HG02885 (cell line): ENCODE measurements at regions not wholly inside any gene's neighbourhood (a gene's known extent, or its start where the extent isn't known, plus 50 kb on each side); places are given as distances from the start of the nearest gene placed in this dataset.

Experiments used
- ATAC-seq: cut with Tn5 transposase; IDR thresholded peaks from one replicate; pipeline ENCODE4 v1.9.1; 2021; ENCODE audit warnings: mild to moderate bottlenecking; ENCODE audit not compliant: unreplicated experiment, poor library complexity

- no peak for ATAC-seq
Observed at GRCh38 chr3:25293736-25294135, 134.3 kb upstream of the RARB start.

DNA sequence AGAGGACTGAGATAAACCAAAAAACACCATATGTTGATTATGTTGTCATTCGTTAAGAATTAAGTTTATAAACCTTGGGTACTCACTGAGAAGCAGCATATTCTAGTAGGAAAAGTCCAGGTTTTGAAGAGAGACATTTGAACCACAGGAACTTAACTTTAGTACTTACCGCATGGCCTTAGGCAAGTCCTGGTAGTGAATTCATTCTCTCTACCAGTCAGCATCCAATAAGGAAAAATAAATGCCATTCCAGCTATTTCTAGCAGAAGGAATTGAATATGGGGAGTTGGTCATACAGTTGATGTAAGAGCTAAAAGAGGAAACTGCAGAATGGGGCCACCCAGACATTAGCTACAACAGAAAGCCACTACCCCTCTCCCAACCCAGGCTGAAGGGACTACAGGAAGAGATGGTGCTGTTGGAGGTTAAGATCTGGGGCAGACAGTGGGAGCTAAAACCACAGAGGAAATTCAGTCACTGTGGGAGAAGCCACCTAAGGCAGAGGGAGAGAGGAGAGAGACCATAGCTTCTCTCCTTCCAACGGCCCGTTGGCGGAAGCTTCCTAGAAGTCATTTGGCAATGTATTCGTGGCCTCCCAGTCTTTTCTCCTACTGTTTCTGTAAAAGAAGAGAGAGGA, 133.8 kb upstream of the RARB start:
- ATAC-seq: no peak

- ATAC-seq: no peak
Observed at GRCh38 chr3:25297667-25298585, 130.1 kb upstream of the RARB start.

GRCh38 chr3:25300141-25300540, 127.9 kb upstream of the RARB start:
- no peak for ATAC-seq

- no peak for ATAC-seq
Observed at GRCh38 chr3:25304916-25305315, 123.1 kb upstream of the RARB start.

- ATAC-seq: no peak
Observed at GRCh38 chr3:25306066-25306465, 122.0 kb upstream of the RARB start.

DNA sequence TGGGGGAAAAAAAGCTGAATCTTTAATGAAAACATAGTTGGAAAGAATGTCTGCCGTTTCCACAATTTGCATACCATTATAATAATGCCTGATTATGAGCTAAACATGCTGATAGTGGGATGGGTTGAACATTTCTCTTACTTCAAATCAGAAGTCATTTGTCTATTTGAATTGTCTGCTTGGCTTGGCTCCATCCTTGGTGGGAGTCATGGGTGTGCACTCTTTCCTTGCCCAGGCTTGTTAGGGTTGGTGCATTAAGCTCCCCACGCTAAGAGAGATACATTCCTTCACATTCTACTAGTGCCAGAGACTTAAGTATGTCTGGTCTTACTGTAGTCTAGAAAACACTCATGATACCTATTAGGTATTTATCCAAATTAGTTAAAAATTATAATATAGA, 121.4 kb upstream of the RARB start:
- no peak for ATAC-seq

- no peak for ATAC-seq
Observed at GRCh38 chr3:25313286-25313685, 114.8 kb upstream of the RARB start.

DNA sequence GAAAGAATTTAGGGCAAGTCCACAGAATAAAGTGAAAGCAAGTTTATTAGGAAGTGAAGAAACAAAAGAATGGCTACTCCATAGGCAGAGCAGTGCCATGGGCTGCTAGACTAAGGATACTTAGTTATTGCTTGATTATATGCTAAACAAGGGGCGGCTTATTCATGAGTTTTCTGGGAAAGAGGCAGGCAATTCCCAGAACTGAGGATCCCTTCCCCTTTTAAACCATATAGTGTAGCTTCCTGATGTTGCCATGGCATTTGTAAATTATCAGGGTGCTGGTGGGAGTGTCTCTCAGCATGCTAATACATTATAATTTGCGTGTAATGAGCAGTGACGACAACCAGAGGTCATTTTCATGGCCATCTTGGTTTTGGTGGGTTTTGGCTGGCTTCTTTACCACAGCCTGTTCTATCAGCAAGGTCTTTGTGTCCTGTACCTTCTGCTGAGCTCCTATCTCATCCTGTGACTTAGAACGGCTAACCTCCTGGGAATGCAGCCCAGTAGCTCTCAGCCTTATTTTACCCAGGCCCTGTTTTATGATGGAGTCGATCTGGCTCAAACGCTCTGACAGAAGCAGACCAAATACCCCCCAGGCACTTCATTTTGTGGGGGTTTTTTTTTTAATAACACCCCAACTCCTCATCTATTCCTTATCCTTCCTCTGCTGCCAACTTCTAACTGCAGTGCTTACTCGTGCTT, 103.0 kb upstream of the RARB start:
- no peak for ATAC-seq

GRCh38 chr3:25335356-25335755, 92.7 kb upstream of the RARB start:
- ATAC-seq: no peak

GRCh38 chr3:25338158-25338725, 89.8 kb upstream of the RARB start:
- no peak for ATAC-seq

- no peak for ATAC-seq
Observed at GRCh38 chr3:25339225-25339624, 88.8 kb upstream of the RARB start.

DNA sequence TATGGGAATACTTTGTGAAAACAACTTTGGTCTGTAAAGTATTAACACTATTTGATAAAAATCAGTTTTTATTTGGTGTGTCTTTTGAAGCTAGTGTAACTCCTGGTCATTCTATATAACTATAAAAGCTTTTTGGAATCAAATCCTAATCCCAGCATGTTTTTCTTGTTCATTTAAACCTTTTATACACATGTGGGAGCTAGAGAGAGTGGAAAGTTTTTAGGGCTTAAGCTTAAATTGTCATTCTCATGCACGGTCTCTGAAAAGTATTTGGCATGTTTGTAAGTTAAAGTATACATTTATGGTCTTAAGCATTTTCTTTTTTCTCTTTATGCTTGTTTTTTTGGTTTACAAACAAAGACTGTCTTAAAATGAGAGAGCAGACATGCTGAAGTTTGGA, 83.4 kb upstream of the RARB start:
- ATAC-seq: no peak

DNA sequence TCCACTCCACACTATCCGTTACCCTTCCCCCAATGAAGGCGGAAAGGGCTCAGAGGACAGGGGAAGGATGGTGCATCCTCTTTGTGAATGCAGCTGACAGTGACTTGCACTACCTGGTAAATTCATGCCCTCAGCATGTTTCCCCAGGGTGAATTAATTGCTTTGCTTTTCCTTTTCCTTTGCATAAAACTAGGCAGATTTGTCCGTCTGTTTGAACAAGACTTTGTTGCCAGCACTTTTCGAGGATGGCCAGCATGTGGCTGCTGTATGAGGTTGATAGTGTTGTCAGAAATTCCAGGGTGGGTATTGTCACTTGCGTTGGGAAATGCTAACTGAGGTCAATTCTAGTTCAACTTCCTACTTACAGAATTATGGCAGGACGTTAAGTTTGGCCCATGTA, 79.0 kb upstream of the RARB start:
- ATAC-seq: no peak

DNA sequence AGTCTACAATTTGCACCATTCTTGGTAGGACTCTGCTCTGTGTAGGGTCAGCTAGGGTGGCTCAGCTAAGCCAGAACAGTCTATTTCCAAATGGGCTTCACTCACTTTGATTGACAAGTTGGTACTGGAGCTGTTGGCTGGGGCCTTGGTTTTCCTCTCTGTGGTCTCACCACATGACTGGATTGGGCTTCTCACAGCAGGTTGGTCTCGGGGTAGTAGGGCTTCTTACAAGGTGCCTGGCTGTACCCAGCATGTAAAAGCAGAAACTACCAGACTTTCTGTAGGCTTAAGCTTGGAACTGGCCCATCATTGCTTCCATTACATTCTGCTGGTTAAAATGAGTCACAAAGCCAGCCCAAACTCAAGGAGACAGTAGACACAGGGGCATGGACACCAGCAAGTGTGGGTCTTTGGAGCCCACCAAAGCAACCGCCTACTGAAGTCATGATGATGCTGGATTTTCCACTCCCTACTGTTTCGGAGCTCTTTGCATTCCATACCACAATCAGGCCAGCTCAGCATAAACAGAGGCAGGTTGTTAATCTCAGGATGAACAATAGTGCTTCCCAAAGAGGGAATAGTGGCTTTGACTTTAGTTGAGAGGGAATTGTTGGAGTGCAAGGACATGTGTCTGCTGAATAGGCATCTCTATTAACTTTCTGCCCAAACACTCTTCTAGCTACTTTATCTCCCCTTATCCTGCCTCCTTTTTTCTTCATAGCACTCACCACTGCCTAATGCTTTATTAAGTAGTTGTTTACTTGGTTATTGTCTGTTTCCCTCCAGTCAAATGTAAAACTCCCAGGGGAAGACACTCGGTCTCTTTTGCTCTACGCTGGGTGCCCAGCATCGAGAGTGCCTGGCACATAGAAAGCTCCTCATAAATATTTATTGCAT, 78.0 kb upstream of the RARB start:
- no peak for ATAC-seq

DNA sequence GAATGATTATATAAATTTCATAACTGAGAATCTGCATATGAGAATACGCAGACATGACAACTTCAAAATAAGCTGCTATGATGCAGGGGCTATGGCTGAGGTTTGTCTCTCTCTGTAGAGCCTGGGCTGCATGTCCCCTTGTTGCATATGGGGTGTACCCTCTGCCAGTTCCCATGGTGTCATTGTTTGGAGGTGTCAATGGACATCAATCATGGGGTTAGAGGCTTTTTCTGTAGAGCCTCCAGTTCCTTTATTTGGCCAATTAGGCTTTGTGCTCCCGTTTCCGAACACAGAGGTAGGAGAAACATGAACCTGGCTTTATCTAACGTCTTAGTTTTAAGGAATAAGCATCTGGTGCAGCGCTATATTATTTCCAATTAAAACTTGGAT, 77.3 kb upstream of the RARB start:
- no peak for ATAC-seq

- no peak for ATAC-seq
Observed at GRCh38 chr3:25354071-25354470, 74.0 kb upstream of the RARB start.

DNA sequence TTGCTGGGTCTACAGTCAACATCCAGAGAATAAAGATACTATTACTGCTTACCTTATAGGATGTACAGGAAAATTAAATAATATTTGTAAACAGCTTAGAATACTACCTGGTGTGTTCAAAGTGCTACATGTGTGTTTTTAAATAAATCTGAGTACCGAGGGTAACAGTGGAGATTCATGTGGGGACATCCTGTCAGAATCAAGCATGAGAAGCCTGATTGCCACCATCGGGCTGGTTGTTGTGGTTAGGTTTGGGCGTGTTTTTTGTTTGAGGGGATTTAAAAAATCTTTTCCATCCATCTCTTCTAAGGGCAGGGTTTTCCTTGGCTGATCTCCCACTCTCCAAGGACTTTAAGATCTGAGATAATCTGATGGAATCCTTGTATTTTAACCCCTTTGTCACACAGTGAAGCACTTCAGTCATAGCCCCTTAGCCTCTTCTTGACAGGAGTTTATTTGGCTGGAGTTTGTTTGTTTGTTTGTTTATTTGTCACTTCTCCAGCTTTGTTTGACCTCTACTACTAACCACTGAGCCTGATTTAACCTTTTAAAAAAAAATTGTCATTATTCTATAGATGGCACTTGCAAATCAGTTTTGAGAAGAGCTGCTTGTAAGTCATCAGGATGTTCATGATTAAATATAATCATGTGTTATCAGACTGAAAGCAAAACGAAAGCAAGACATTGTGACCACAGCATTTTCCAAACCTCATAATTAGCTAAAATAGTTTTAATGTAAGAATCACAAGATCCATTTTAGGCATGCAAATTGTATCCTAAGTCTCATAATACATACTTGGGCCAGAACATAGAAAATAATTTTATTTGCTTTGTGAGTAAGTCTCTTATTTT, 72.8 kb upstream of the RARB start:
- no peak for ATAC-seq

DNA sequence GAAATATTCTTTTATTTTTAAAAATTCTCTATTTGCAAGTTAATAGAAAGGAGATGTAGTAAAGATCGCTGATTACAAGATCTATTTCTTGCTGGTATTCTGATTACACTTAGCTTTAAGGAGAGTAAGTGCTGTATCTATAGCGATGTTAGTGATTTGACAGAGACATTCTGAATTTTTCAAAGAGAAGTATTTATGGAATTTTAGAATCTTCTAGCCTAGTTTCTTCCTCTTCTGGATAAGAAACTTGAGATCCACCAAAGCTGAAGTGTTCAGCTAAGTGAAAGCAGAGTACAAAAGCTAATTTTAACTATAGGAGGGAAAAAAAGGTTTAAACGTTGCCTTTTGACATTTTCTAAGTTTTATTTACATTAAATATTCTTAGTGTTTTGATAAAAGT, 72.1 kb upstream of the RARB start:
- no peak for ATAC-seq
